PC-3 (cell line): ENCODE measurements at regions not wholly inside any gene's neighbourhood (a gene's known extent, or its start where the extent isn't known, plus 50 kb on each side); places are given as distances from the start of the nearest gene placed in this dataset.

Experiments
- ATAC-seq: fragments of 200-7000 bp; cut with Tn5 transposase; 2 replicates; pipeline ENCODE4 v1.9.1; 2020; ENCODE audit warnings: mild to moderate bottlenecking, moderate library complexity
- BruUV-seq: library from RNA; stranded (reverse); fragments of 400-500 nt; replicated peaks from 2 replicates; lab custom pipeline; 2021; lab: Mats Ljungman, UMichigan
- CTCF ChIA-PET: fragments of 300-600 bp; sonication (Branson Sonifier 250); formaldehyde crosslinking; loops from one replicate; lab custom pipeline; 2022; ENCODE audit warnings: antibody characterized with exemption; lab: Charles Lee
- POLR2A ChIA-PET: fragments of 300-600 bp; sonication (Branson Sonifier 250); formaldehyde crosslinking; loops from one replicate; lab custom pipeline; 2022; ENCODE audit warnings: antibody characterized with exemption; ENCODE audit not compliant: unreplicated experiment; lab: Charles Lee
- DNase-seq: peaks from one replicate; pipeline ENCODE4 v3.0.0-alpha.2; 2015
- H2AFZ ChIP-seq: fragments of 300-600 bp; sonication (generic); 2 replicates; pipeline ENCODE4 v1.6.0; 2016; ENCODE audit warnings: antibody characterized with exemption, low read length
- H3F3A ChIP-seq: fragments of 300-600 bp; sonication (generic); one replicate; pipeline ENCODE4 v1.6.0; 2017; ENCODE audit warnings: antibody characterized with exemption, low read length, control low read depth, mild to moderate bottlenecking; ENCODE audit not compliant: unreplicated experiment
- H3K27ac ChIP-seq: fragments of 300-600 bp; sonication (generic); 2 replicates; pipeline ENCODE4 v1.5.1; 2016; ENCODE audit warnings: mild to moderate bottlenecking, low read length
- H3K27me3 ChIP-seq: fragments of 300-600 bp; sonication (generic); 2 replicates; pipeline ENCODE4 v1.6.1; 2016; ENCODE audit warnings: low read length, mixed read lengths
- H3K36me3 ChIP-seq: fragments of 300-600 bp; sonication (generic); 2 replicates; pipeline ENCODE4 v1.6.1; 2016; ENCODE audit warnings: low read depth, mixed run types, low read length, mixed read lengths
- H3K4me1 ChIP-seq: fragments of 300-600 bp; sonication (generic); 2 replicates; pipeline ENCODE4 v1.5.1; 2016; ENCODE audit warnings: low read length; ENCODE audit not compliant: insufficient read depth
- H3K4me2 ChIP-seq: fragments of 300-600 bp; sonication (generic); 2 replicates; pipeline ENCODE4 v1.6.0; 2016; ENCODE audit warnings: low read length
- H3K4me3 ChIP-seq: fragments of 300-600 bp; sonication (generic); 2 replicates; pipeline ENCODE4 v1.5.1; 2016; ENCODE audit warnings: mild to moderate bottlenecking, low read length, mixed read lengths
- H3K79me2 ChIP-seq: fragments of 300-600 bp; sonication (generic); 2 replicates; pipeline ENCODE4 v1.6.1; 2017; ENCODE audit warnings: low read length, mixed read lengths
- H3K9ac ChIP-seq: fragments of 300-600 bp; sonication (generic); 2 replicates; pipeline ENCODE4 v1.6.0; 2016; ENCODE audit warnings: mild to moderate bottlenecking, low read length
- H3K9me2 ChIP-seq: fragments of 300-600 bp; sonication (generic); replicated peaks from 2 replicates; pipeline ENCODE4 v1.6.1; 2016; ENCODE audit warnings: mixed run types, low read length, mixed read lengths
- H3K9me3 ChIP-seq: fragments of 300-600 bp; sonication (generic); 2 replicates; pipeline ENCODE4 v1.6.1; 2016; ENCODE audit warnings: low read length, mixed read lengths
- H4K20me1 ChIP-seq: fragments of 300-600 bp; sonication (generic); 2 replicates; pipeline ENCODE4 v1.6.1; 2016; ENCODE audit warnings: low read length, mixed read lengths
- CTCF ChIP-seq: fragments of 300-600 bp; sonication (generic); conservative IDR thresholded peaks from 2 replicates; pipeline ENCODE4 v1.5.1; 2017; ENCODE audit warnings: antibody characterized with exemption, low read depth, mild to moderate bottlenecking, low read length
- EZH2 ChIP-seq: fragments of 300-600 bp; sonication (generic); IDR thresholded peaks from one replicate; pipeline ENCODE4 v1.6.1; 2017; ENCODE audit warnings: antibody characterized with exemption, mild to moderate bottlenecking, low read length; ENCODE audit not compliant: unreplicated experiment
- EZH2phosphoT487 ChIP-seq: fragments of 300-600 bp; sonication (generic); IDR thresholded peaks from 2 replicates; pipeline ENCODE4 v1.6.1; 2018; ENCODE audit warnings: mild to moderate bottlenecking, antibody characterized with exemption, low read length, borderline replicate concordance
- intact Hi-C: fragments of 100-400 bp; cut with micrococcal nuclease; formaldehyde crosslinking; loops from 2 replicates; pipeline ENCODE4 v1.9.0; 2023

GRCh38 chr7:46145412-46145811 lies 224.3 kb upstream of the IGFBP3 start:
- Histone ChIP-seq H3K9me2 (no peaks in the 10 kb centered on the region), H3K4me1 (peaks cover 17% of the 10 kb centered on the region), H3K4me2 (no peak overlapping the region), H3K9me3 (no peaks in the 10 kb centered on the region), H4K20me1 (no peaks in the 10 kb centered on the region), H3F3A (no peaks in the 10 kb centered on the region), H3K4me3 (no peak overlapping the region), H2AFZ (no peak overlapping the region), H3K27ac (no peak overlapping the region; the same call in 1 of the 2 replicates), H3K9ac (no peak overlapping the region), H3K36me3 (no peaks in the 10 kb centered on the region), H3K79me2 (no peaks in the 10 kb centered on the region), H3K27me3 (no peaks in the 10 kb centered on the region)
- TF ChIP-seq EZH2phosphoT487 (no peak), CTCF (no peak), EZH2 (no peak)
- ChIA-PET CTCF (no interaction called here), POLR2A (no interaction called here)
- peak; percentile 55 for ATAC-seq
- intact Hi-C loops = no loop called here
- peak; percentile 77 for DNase-seq
- no TSS peak for BruUV-seq

GRCh38 chr7:46143949-46144917 lies 223.2 kb upstream of the IGFBP3 start:
- no peaks in the 10 kb centered on the region for H3F3A ChIP-seq
- intact Hi-C loops = no loop called here
- ChIA-PET CTCF (no interaction called here), POLR2A (interaction anchor here (0.7 kb wide), 1 partner anchor 251 kb away, joined by 3 read pairs; no protein-coding TSS in a partner anchor)
- H3K9me2 ChIP-seq = no peaks in the 10 kb centered on the region
- H3K27ac ChIP-seq = no peak overlapping the region
- H3K4me1 ChIP-seq = peaks cover 20% of the 10 kb centered on the region
- H3K9me3 ChIP-seq = no peaks in the 10 kb centered on the region
- H3K27me3 ChIP-seq = no peaks in the 10 kb centered on the region
- no peaks in the 10 kb centered on the region for H4K20me1 ChIP-seq
- no peaks in the 10 kb centered on the region for H3K36me3 ChIP-seq
- TF ChIP-seq CTCF (no peak), EZH2 (no peak), EZH2phosphoT487 (no peak)
- DNase-seq (no peak), ATAC-seq (no peak)
- H3K4me2 ChIP-seq = no peak overlapping the region
- no peak overlapping the region for H3K4me3 ChIP-seq
- H3K9ac ChIP-seq = no peak overlapping the region
- no peaks in the 10 kb centered on the region for H3K79me2 ChIP-seq
- BruUV-seq = no TSS peak
- H2AFZ ChIP-seq = no peak overlapping the region

- H3K4me2 ChIP-seq = no peak overlapping the region
- peaks cover 26% of the 10 kb centered on the region for H3K4me1 ChIP-seq
- POLR2A ChIA-PET = interaction anchor here (0.6 to 0.7 kb wide), 2 partner anchors 10 to 250 kb away, joined by 3 to 4 read pairs; no protein-coding TSS in a partner anchor
- H3K9ac ChIP-seq = no peak overlapping the region
- BruUV-seq = no TSS peak
- H3K27ac ChIP-seq = no peak overlapping the region
- intact Hi-C loops = no loop called here
- DNase-seq = no peak
- no peaks in the 10 kb centered on the region for H3K9me3 ChIP-seq
- no peaks in the 10 kb centered on the region for H4K20me1 ChIP-seq
- no peak overlapping the region for H2AFZ ChIP-seq
- no peak for ATAC-seq
- H3K4me3 ChIP-seq = no peak overlapping the region
- TF ChIP-seq CTCF = no peak
- no peaks in the 10 kb centered on the region for H3K79me2 ChIP-seq
- no peaks in the 10 kb centered on the region for H3K27me3 ChIP-seq
- H3K36me3 ChIP-seq = no peaks in the 10 kb centered on the region
- CTCF ChIA-PET = no interaction called here
- H3K9me2 ChIP-seq = no peaks in the 10 kb centered on the region
- H3F3A ChIP-seq = no peaks in the 10 kb centered on the region
Measured at GRCh38 chr7:46143421-46143820, 222.3 kb upstream of the IGFBP3 start.
